NB4 (cell line): ENCODE measurements at regions not wholly inside any gene's neighbourhood (a gene's known extent, or its start where the extent isn't known, plus 50 kb on each side); places are given as distances from the start of the nearest gene placed in this dataset.

Source experiments
- DNase-seq: peaks from one replicate; pipeline ENCODE4 v3.0.0; 2010; ENCODE audit warnings: low read depth
- H3K4me3 ChIP-seq: one replicate; pipeline ENCODE4 v1.5.1; 2011; ENCODE audit warnings: mild to moderate bottlenecking, low read depth, low read length, moderate library complexity
- MYC ChIP-seq: IDR thresholded peaks from 2 replicates; pipeline ENCODE4 v1.6.1; 2011; ENCODE audit warnings: low read depth, low read length
- POLR2A ChIP-seq: IDR thresholded peaks from 2 replicates; pipeline ENCODE4 v1.6.1; 2011; ENCODE audit warnings: mild to moderate bottlenecking; ENCODE audit not compliant: insufficient read length; ENCODE audit errors: extremely low read depth
- TF ChIP-seq, protein P1 (sequence below): IDR thresholded peaks from one replicate; pipeline ENCODE4 v1.5.1; 2012; ENCODE audit warnings: low read depth, low read length
- TF ChIP-seq, protein P2 (sequence below): IDR thresholded peaks from 2 replicates; pipeline ENCODE4 v1.6.1; 2011; ENCODE audit warnings: low read depth, low read length

DNA sequence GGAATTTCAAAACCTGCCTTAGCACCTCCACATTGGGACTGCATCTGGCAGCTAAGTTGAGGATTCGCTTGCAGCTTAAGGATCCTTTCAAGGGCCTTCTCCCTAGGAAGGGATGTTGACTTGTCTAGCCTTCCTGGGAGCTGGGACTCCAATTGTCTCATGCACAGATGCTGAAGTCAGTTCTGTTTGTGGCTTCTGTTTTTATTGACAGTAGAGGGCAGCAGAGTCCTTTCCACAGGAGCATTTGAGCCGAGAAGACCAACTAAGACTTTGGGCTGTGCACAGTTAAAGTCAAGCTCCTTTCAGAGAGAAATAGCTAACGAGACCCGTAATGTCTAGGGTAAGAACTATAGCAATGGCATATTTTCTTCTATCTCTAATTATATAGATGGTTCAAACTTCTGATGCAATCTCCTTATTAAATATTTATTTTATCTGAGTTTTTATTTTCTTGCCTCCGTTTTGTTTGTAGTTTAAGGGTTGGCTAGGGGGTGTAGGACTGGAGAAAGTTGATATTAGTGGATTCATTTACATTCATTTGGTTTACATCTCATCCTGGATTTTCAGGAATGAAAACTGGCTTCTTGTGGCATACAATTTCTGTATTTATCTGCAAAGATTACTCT, 59.7 kb upstream of the KBTBD8 start:
- no peak overlapping the region for H3K4me3 ChIP-seq
- peak; percentile 67 for DNase-seq
- TF ChIP-seq, protein P1, sequence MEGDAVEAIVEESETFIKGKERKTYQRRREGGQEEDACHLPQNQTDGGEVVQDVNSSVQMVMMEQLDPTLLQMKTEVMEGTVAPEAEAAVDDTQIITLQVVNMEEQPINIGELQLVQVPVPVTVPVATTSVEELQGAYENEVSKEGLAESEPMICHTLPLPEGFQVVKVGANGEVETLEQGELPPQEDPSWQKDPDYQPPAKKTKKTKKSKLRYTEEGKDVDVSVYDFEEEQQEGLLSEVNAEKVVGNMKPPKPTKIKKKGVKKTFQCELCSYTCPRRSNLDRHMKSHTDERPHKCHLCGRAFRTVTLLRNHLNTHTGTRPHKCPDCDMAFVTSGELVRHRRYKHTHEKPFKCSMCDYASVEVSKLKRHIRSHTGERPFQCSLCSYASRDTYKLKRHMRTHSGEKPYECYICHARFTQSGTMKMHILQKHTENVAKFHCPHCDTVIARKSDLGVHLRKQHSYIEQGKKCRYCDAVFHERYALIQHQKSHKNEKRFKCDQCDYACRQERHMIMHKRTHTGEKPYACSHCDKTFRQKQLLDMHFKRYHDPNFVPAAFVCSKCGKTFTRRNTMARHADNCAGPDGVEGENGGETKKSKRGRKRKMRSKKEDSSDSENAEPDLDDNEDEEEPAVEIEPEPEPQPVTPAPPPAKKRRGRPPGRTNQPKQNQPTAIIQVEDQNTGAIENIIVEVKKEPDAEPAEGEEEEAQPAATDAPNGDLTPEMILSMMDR: peak; percentile 60
- TF ChIP-seq MYC: no peak

DNA sequence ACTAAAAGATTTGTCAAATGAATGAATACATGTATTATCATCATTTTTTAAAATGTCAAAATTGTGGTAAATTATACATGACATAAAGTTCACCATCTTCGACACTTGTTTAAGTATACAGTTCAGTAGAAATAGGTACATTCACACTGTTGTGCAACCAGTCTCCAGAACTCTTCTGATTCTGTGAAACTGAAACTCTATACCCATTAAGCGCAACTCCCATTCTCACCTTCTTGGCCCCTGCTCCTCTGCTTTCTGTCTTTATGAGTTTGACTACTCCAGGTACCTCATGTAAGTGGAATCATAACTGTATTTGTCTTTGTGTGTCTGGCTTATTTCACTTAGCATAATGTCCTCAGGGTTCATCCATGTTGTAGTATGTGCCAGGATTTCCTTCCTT, 50.1 kb upstream of the KBTBD8 start:
- TF ChIP-seq POLR2A (no peak), MYC (no peak)
- TF ChIP-seq, protein P1: no peak
- TF ChIP-seq, protein P2, sequence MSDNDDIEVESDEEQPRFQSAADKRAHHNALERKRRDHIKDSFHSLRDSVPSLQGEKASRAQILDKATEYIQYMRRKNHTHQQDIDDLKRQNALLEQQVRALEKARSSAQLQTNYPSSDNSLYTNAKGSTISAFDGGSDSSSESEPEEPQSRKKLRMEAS: no peak
- H3K4me3 ChIP-seq: no peak overlapping the region
- DNase-seq: no peak
